Skeletal muscle satellite cell (primary cell): ENCODE measurements at regions not wholly inside any gene's neighbourhood (a gene's known extent, or its start where the extent isn't known, plus 50 kb on each side); places are given as distances from the start of the nearest gene placed in this dataset.

Experiments used
- H3K27me3 ChIP-seq: 2 replicates; pipeline ENCODE4 v1.7.0; 2013; ENCODE audit warnings: low read length; ENCODE audit not compliant: control insufficient read depth, insufficient read depth
- H3K36me3 ChIP-seq: 2 replicates; pipeline ENCODE4 v1.7.0; 2013; ENCODE audit warnings: mild to moderate bottlenecking, control low read depth, low read length; ENCODE audit not compliant: insufficient read depth
- H3K4me1 ChIP-seq: 2 replicates; pipeline ENCODE4 v1.7.0; 2013; ENCODE audit warnings: low read length; ENCODE audit not compliant: control insufficient read depth, insufficient read depth
- H3K4me2 ChIP-seq: 2 replicates; pipeline ENCODE4 v1.7.0; 2013; ENCODE audit warnings: mild to moderate bottlenecking, low read length
- H3K4me3 ChIP-seq: 2 replicates; pipeline ENCODE4 v1.7.0; 2013; ENCODE audit warnings: low read length
- H3K9ac ChIP-seq: 2 replicates; pipeline ENCODE4 v1.7.0; 2013; ENCODE audit warnings: mild to moderate bottlenecking, low read depth, low read length, moderate library complexity
- H3K9me3 ChIP-seq: replicated peaks from 2 replicates; pipeline ENCODE4 v1.7.0; 2013; ENCODE audit warnings: mild to moderate bottlenecking, control low read depth, low read length

DNA sequence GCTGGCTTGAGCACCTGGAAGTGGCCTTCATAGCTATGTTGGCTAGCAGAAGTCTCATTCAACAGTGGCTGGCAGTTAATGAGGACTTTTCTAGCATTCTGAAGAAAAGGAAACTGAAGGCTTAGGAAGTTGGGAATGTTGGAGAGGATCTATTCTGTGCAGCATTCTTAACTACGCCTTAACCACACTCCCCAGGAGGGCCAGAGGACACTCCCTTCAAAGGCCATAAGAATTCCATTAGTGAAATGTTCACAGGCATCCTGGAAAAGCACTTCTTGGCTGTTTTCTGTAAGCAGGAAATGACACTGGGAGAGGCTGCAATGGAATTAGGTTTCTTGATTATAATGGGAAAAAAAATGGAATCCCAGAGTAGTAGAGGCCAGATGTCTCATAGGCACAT, 188.9 kb downstream of the ARHGAP12 start:
- Histone ChIP-seq H3K4me3 (no peak overlapping the region), H3K4me2 (no peak overlapping the region), H3K9me3 (no peaks in the 10 kb centered on the region), H3K9ac (no peak overlapping the region), H3K27me3 (no peaks in the 10 kb centered on the region), H3K36me3 (no peaks in the 10 kb centered on the region), H3K4me1 (peaks cover 13% of the 10 kb centered on the region)

DNA sequence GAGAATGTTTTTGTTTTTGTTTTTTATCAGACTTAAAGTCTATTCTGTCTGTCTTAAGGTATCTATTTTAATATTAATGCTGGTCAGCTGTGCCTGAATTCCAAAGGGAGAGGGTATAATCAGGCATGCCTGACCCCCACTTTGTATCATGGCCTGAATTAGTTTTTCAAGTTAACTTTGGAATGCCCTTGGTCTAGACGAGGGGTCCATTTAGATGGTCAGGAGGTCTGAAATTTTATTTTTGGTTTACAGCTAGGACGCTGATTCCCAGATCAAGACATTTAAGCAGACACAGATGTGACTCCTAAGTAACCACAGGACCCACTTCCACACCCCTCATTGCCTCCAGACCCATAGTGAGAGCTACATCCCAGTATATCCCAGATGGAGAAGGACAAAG, 189.5 kb downstream of the ARHGAP12 start:
- Histone ChIP-seq H3K4me1 (peaks cover 13% of the 10 kb centered on the region), H3K4me2 (no peak overlapping the region), H3K9ac (no peak overlapping the region), H3K36me3 (no peaks in the 10 kb centered on the region), H3K4me3 (no peak overlapping the region), H3K27me3 (no peaks in the 10 kb centered on the region), H3K9me3 (no peaks in the 10 kb centered on the region)

DNA sequence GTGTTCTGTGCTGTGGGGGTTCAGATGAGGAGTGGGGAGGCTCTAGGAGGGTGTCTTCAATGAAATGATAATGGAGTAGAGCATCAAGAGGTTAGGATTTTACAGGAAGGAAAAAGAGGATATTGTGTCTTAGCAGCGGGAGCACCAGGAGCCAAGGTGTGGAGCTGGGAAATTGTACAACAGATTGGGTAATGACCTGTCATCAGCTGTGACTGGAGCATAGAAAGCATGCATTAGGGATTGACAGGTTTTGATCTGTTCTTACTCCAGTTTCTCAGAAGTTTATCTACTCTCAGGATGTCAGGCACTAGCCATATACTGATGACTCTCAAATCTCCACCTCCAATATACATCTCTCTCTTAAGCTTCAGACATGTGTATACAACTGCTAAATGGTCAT, 196.9 kb downstream of the ARHGAP12 start:
- Histone ChIP-seq H3K4me2 (no peak overlapping the region), H3K36me3 (no peaks in the 10 kb centered on the region), H3K27me3 (peaks cover 5% of the 10 kb centered on the region), H3K4me1 (no peaks in the 10 kb centered on the region), H3K9ac (no peak overlapping the region), H3K4me3 (no peak overlapping the region), H3K9me3 (no peaks in the 10 kb centered on the region)

GRCh38 chr10:31730776-31731175, 197.9 kb downstream of the ARHGAP12 start:
- Histone ChIP-seq H3K4me1 (no peaks in the 10 kb centered on the region), H3K4me3 (no peak overlapping the region), H3K9me3 (no peaks in the 10 kb centered on the region), H3K9ac (no peak overlapping the region), H3K36me3 (no peaks in the 10 kb centered on the region), H3K4me2 (no peak overlapping the region), H3K27me3 (peaks cover 5% of the 10 kb centered on the region)

DNA sequence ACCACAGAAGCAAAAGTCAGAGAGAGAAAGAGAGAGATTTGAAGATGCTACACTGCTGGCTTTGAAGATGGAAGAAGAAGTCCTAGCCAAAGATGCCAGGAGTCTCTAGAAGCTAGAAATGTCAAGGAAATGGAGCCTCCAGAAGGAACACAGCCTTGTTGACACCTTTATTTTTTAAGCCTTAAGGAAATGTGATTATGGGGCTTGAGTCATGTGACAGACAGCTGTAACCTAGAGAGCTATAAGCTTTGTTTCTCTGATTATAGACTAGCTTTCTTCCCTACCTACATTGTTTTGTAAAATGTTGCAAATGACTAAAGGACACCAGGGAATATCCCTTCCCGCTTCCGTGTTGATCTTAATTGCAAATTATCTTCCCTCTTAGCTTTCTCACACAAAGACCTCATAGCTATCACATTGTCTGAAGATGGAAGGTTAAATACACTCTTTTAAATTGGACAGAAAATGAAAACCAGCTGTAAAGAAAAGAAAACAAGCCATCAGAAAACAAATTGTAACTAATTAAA, 199.9 kb downstream of the ARHGAP12 start:
- Histone ChIP-seq H3K9ac (no peak overlapping the region), H3K4me3 (no peak overlapping the region), H3K4me1 (no peaks in the 10 kb centered on the region), H3K4me2 (no peak overlapping the region), H3K9me3 (no peaks in the 10 kb centered on the region), H3K36me3 (no peaks in the 10 kb centered on the region), H3K27me3 (peaks cover 5% of the 10 kb centered on the region)

DNA sequence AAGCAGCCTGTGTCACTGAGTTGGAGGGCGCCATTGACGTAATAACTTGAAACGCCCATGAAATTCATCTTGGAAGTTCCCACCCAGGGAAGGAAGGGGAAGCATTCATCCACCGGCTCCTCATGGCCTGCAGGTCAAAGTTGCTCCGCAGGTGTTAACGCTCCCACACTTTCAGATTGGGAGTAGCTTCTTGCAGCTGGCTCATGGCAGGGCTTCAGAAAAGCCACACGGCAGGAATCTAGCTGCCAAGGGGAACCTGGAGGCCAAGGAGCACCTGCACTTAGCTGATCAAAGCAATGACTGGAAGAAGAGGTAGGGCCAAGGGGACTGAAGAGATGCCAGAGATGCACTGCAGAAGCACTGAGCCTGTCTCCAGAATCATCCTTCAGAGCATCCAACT, 203.2 kb downstream of the ARHGAP12 start:
- no peaks in the 10 kb centered on the region for H3K36me3 ChIP-seq
- no peak overlapping the region for H3K9ac ChIP-seq
- H3K4me3 ChIP-seq: no peak overlapping the region
- no peaks in the 10 kb centered on the region for H3K9me3 ChIP-seq
- no peaks in the 10 kb centered on the region for H3K27me3 ChIP-seq
- H3K4me1 ChIP-seq: no peaks in the 10 kb centered on the region
- H3K4me2 ChIP-seq: no peak overlapping the region

- no peak overlapping the region for H3K4me2 ChIP-seq
- no peak overlapping the region for H3K9ac ChIP-seq
- H3K9me3 ChIP-seq: no peaks in the 10 kb centered on the region
- H3K36me3 ChIP-seq: no peaks in the 10 kb centered on the region
- H3K4me3 ChIP-seq: no peak overlapping the region
- no peaks in the 10 kb centered on the region for H3K27me3 ChIP-seq
- H3K4me1 ChIP-seq: no peaks in the 10 kb centered on the region
Measured at GRCh38 chr10:31724296-31724695, 204.3 kb downstream of the ARHGAP12 start.

DNA sequence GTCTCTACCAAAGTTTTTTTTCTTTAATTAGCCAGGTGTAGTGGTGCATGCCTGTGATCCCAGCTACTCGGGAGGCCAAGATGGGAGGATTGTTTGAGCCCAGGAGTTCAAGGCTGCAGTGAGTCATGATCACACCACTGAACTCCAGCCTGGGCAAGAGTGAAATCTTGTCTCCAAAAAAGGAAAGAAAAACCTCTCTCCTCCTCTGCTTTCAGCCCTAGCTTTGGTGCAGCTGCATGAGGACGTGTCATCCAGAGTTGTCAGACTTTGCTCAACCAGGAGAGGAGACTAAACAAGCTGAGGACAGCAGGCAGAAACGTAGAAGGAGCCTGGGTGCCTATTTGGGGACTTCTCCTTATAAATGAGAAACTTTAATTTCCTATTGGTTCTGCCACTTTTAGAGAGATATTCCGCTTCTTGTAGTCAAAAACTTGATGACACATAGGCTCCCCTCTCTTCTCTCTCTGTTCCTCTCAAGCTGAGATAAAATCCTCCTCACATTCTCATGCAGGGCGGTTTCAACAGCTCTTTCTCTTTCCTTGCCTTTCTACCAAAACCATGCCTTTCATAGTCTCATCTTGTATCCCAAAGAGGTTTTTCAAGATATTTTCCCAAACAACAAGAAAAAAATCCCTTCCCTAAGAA, 205.4 kb downstream of the ARHGAP12 start:
- H3K27me3 ChIP-seq: no peaks in the 10 kb centered on the region
- H3K4me2 ChIP-seq: no peak overlapping the region
- H3K4me3 ChIP-seq: no peak overlapping the region
- no peak overlapping the region for H3K9ac ChIP-seq
- H3K9me3 ChIP-seq: no peaks in the 10 kb centered on the region
- no peaks in the 10 kb centered on the region for H3K36me3 ChIP-seq
- no peaks in the 10 kb centered on the region for H3K4me1 ChIP-seq

DNA sequence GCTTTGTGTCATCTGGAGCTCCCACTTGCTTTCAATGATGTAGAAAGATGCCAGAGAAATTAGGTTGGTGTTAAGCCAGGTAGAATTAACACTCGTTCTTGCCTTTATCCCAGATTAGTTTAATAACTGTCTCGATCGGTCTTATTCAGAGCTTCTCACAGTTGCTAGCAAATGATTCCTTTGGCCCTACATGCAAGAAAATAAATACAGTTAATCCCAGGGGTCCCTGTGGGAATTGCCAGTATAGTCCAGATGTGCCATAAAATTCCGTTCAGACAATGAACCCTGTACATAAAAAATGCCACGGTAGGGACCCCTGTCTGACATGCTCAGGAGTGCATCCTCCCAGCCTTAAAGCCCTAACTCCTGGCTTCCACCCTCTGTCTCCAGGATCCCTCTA, 207.5 kb downstream of the ARHGAP12 start:
- Histone ChIP-seq H3K9ac (no peak overlapping the region), H3K4me3 (no peak overlapping the region), H3K4me1 (no peaks in the 10 kb centered on the region), H3K9me3 (no peaks in the 10 kb centered on the region), H3K36me3 (no peaks in the 10 kb centered on the region), H3K4me2 (no peak overlapping the region), H3K27me3 (no peaks in the 10 kb centered on the region)

DNA sequence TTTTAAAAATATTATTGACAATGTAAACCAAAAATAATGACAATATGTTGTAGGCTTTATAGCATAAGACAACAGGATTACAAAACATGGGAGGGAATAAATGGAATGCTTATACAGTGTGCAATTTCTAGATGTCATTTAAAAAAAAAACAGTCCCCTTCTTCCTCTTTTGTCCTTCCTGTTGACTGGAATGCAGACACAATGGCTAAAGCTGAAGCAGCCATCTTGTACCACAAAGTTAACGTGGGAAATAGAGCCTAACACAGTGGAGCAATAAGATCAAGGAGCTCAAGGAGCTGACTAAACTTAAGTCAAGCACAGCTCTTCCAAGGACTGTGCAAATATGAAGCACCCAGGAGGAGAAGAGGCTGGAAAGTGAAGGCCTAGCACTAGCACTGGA, 208.1 kb downstream of the ARHGAP12 start:
- Histone ChIP-seq H3K36me3 (no peaks in the 10 kb centered on the region), H3K9ac (no peak overlapping the region), H3K27me3 (no peaks in the 10 kb centered on the region), H3K4me3 (no peak overlapping the region), H3K4me2 (no peak overlapping the region), H3K9me3 (no peaks in the 10 kb centered on the region), H3K4me1 (no peaks in the 10 kb centered on the region)

DNA sequence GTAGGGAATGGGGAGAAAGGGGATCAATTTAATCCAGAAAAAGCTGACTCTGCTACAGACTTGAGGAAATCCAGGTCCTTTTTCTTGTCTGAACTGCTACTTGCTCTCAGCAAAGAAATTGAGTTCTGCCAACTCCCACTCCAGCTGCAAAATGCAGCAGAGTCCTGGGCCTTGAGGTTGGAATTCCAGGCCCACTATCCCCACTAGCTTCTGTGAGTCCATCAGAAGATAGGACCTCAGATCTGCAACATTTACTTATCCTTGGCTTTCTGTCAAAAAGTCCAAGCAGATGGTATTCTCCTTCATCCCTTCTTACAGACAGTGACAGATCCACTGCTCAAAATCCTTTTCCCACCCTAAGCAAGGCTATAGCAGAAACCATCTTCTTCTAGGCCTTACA, 219.2 kb downstream of the ARHGAP12 start:
- Histone ChIP-seq H3K36me3 (no peaks in the 10 kb centered on the region), H3K4me2 (no peak overlapping the region)

DNA sequence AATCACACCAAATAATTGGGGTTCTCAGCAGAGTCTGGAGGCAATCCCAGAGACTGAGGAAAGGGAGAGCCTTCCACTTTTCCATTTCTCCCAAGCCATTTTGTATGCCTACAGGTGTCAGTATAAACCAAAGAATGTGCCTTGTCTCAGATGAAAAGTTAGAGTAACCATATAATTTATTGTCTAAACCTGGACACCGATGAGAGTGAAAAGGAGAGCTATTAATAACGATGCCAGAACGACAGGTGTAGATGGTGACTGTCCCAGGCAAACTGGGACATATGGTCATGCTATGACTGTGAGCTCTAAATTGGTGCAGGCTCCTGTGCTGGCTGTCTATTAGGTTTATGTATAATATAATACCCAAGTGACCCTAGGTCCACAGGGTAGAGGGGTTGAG, 219.6 kb downstream of the ARHGAP12 start:
- H3K27me3 ChIP-seq: no peaks in the 10 kb centered on the region
- H3K36me3 ChIP-seq: no peaks in the 10 kb centered on the region
- H3K4me3 ChIP-seq: no peak overlapping the region
- peaks cover 7% of the 10 kb centered on the region for H3K9me3 ChIP-seq
- no peak overlapping the region for H3K4me2 ChIP-seq
- no peak overlapping the region for H3K9ac ChIP-seq
- peaks cover 21% of the 10 kb centered on the region for H3K4me1 ChIP-seq

More for the DNA sequence above, 219.2 kb downstream of the ARHGAP12 start:
- Histone ChIP-seq H3K9me3 (peaks cover 7% of the 10 kb centered on the region), H3K4me1 (peaks cover 21% of the 10 kb centered on the region), H3K4me3 (no peak overlapping the region), H3K27me3 (no peaks in the 10 kb centered on the region), H3K9ac (no peak overlapping the region)
